GM12891 (cell line): ENCODE measurements at regions not wholly inside any gene's neighbourhood (a gene's known extent, or its start where the extent isn't known, plus 50 kb on each side); places are given as distances from the start of the nearest gene placed in this dataset.

Source experiments
- POLR2A ChIP-seq: IDR thresholded peaks from 2 replicates; pipeline ENCODE4 v1.6.1; 2011; ENCODE audit warnings: low read depth, low read length, control low read depth
- POLR2AphosphoS5 ChIP-seq: IDR thresholded peaks from 2 replicates; pipeline ENCODE4 v1.6.1; 2011; ENCODE audit warnings: low read depth, low read length, control low read depth
- POU2F2 ChIP-seq: IDR thresholded peaks from 2 replicates; pipeline ENCODE4 v1.6.1; 2011; ENCODE audit warnings: low read depth, mild to moderate bottlenecking, control low read depth, low read length, moderate library complexity
- SPI1 ChIP-seq: IDR thresholded peaks from 2 replicates; pipeline ENCODE4 v1.6.1; 2011; ENCODE audit warnings: low read depth, low read length, control low read depth
- TAF1 ChIP-seq: IDR thresholded peaks from 2 replicates; pipeline ENCODE4 v1.6.1; 2011; ENCODE audit warnings: low read depth, low read length, control low read depth

GRCh38 chr13:82654861-82655855, 1227.1 kb downstream of the SLITRK1 start:
- TF ChIP-seq POLR2A (no peak), POLR2AphosphoS5 (no peak), TAF1 (no peak), SPI1 (no peak), POU2F2 (no peak)
